ENCODE measurements at regions not wholly inside any gene's neighbourhood (a gene's known extent, or its start where the extent isn't known, plus 50 kb on each side); places are given as distances from the start of the nearest gene placed in this dataset.

- TF ChIP-seq JUND (IDR thresholded peaks at IDR 0.05; ENCODE audit: low read length) (no peak), CTBP2 (IDR thresholded peaks at IDR 0.05; ENCODE audit: borderline replicate concordance, insufficient read depth, insufficient read length, low read length) (no peak), SP1 (IDR thresholded peaks at IDR 0.05; ENCODE audit: low read depth, low read length) (no peak), CBX8 (IDR thresholded peaks at IDR 0.05; ENCODE audit: borderline replicate concordance, low read depth, low read length) (no peak), TCF12 (IDR thresholded peaks at IDR 0.05; ENCODE audit: low read depth, low read length) (no peak), KDM1A (IDR thresholded peaks at IDR 0.05; ENCODE audit: borderline replicate concordance, low read length) (no peak)
Measured at GRCh38 chr18:46334868-46335281, 230.7 kb downstream of the HAUS1 start (continued).

Data from H1 (cell line).